ENCODE measurements at regions not wholly inside any gene's neighbourhood (a gene's known extent, or its start where the extent isn't known, plus 50 kb on each side); places are given as distances from the start of the nearest gene placed in this dataset.

- DNase-seq = peak; percentile 20
Observed at GRCh38 chr5:119792161-119792799, 162.9 kb downstream of the FAM170A start.

GRCh38 chr5:119795768-119796167 is 166.4 kb downstream of the FAM170A start:
- DNase-seq = peak; percentile 38

- no peak for DNase-seq
Observed at GRCh38 chr5:119801570-119801969, 172.2 kb downstream of the FAM170A start.

- DNase-seq = no peak
Observed at GRCh38 chr5:119808024-119808423, 178.7 kb downstream of the FAM170A start.

- DNase-seq = no peak
Observed at GRCh38 chr5:119808474-119808873, 179.1 kb downstream of the FAM170A start.

- no peak for DNase-seq
Observed at GRCh38 chr5:119810217-119810616, 180.9 kb downstream of the FAM170A start.

GRCh38 chr5:119811458-119811857 is 182.1 kb downstream of the FAM170A start:
- DNase-seq = no peak

GRCh38 chr5:119814655-119815054 is 185.3 kb downstream of the FAM170A start:
- no peak for DNase-seq

- no peak for DNase-seq
Observed at GRCh38 chr5:119816055-119816454, 186.7 kb downstream of the FAM170A start.

GRCh38 chr5:119820016-119820415 is 190.7 kb downstream of the FAM170A start:
- no peak for DNase-seq

GRCh38 chr5:119820608-119821007 is 191.2 kb downstream of the FAM170A start:
- no peak for DNase-seq

GRCh38 chr5:119828541-119828940 is 199.2 kb downstream of the FAM170A start:
- DNase-seq = no peak

GRCh38 chr5:119829341-119829740 is 200.0 kb downstream of the FAM170A start:
- no peak for DNase-seq

- DNase-seq = no peak
Observed at GRCh38 chr5:119833176-119833575, 203.8 kb downstream of the FAM170A start.

GRCh38 chr5:119840175-119840574 is 210.8 kb downstream of the FAM170A start:
- DNase-seq = no peak

GRCh38 chr5:119852140-119852539 is 222.8 kb downstream of the FAM170A start:
- DNase-seq = no peak

- DNase-seq = no peak
Observed at GRCh38 chr5:119860463-119860862, 231.1 kb downstream of the FAM170A start.

GRCh38 chr5:119862619-119863018 is 233.3 kb downstream of the FAM170A start:
- no peak for DNase-seq

GRCh38 chr5:119864286-119864685 is 234.9 kb downstream of the FAM170A start:
- DNase-seq = no peak

- DNase-seq = no peak
Observed at GRCh38 chr5:119873611-119874010, 244.3 kb downstream of the FAM170A start.

- no peak for DNase-seq
Observed at GRCh38 chr5:119876522-119876921, 247.2 kb downstream of the FAM170A start.

- no peak for DNase-seq
Observed at GRCh38 chr5:119878712-119879111, 249.4 kb downstream of the FAM170A start.

- no peak for DNase-seq
Observed at GRCh38 chr5:119879446-119879845, 250.1 kb downstream of the FAM170A start.

- no peak for DNase-seq
Observed at GRCh38 chr5:119895066-119895465, 265.7 kb downstream of the FAM170A start.

- no peak for DNase-seq
Observed at GRCh38 chr5:119896826-119897536, 267.6 kb downstream of the FAM170A start.

Data from HCEC 1CT (cell line).